Keratinocyte (primary cell): ENCODE measurements at regions not wholly inside any gene's neighbourhood (a gene's known extent, or its start where the extent isn't known, plus 50 kb on each side); places are given as distances from the start of the nearest gene placed in this dataset.

Experiments
- DNase-seq: peaks from one replicate; pipeline ENCODE4 v3.0.0-alpha.2; 2011; ENCODE audit warnings: low read depth, missing footprints, low spot score
- FAIRE-seq: peaks from 2 replicates; lab custom pipeline; 2011; peaks lifted over from hg19 to GRCh38; lab: Jason Lieb, UNC
- H2AFZ ChIP-seq: 2 replicates; pipeline ENCODE4 v1.6.0; 2012; ENCODE audit warnings: low read length, control low read depth, inconsistent platforms; ENCODE audit not compliant: control insufficient read depth
- H3K27ac ChIP-seq: 2 replicates; pipeline ENCODE4 v1.5.1; 2011; ENCODE audit warnings: low read length; ENCODE audit not compliant: control insufficient read depth, insufficient read depth
- H3K27me3 ChIP-seq: 3 replicates; pipeline ENCODE4 v1.6.0; 2011; ENCODE audit warnings: low read length; ENCODE audit not compliant: control insufficient read depth, insufficient read depth; ENCODE audit errors: extremely low read depth
- H3K36me3 ChIP-seq, 2 experiments: 2 replicates in 1 of 2; 3 replicates in 1 of 2; pipeline ENCODE4 v1.5.1; 2011; ENCODE audit warnings: low read length in 2 of 2, mild to moderate bottlenecking in 1 of 2; ENCODE audit not compliant: control insufficient read depth in 2 of 2, insufficient read depth in 2 of 2; ENCODE audit errors: extremely low read depth in 1 of 2
- H3K4me1 ChIP-seq: 3 replicates; pipeline ENCODE4 v1.5.1; 2011; ENCODE audit warnings: low read length; ENCODE audit not compliant: control insufficient read depth, insufficient read depth; ENCODE audit errors: extremely low read depth
- H3K4me2 ChIP-seq: 3 replicates; pipeline ENCODE4 v1.6.0; 2011; ENCODE audit warnings: low read depth, low read length; ENCODE audit not compliant: control insufficient read depth, insufficient read depth; ENCODE audit errors: extremely low read depth
- H3K4me3 ChIP-seq, 3 experiments: fragments of 200-600 bp in 1 of 3; sonication (generic) in 1 of 3; 2 replicates in 2 of 3; 3 replicates in 1 of 3; pipeline ENCODE4 v1.5.1; 2011 to 2016; ENCODE audit warnings: low read length in 3 of 3, mild to moderate bottlenecking in 3 of 3, control low read depth in 2 of 3, inconsistent platforms in 1 of 3, low read depth in 1 of 3, mixed read lengths in 1 of 3, mixed run types in 1 of 3, moderate library complexity in 1 of 3; ENCODE audit not compliant: control insufficient read depth in 2 of 3, insufficient read depth in 2 of 3; ENCODE audit errors: extremely low read depth in 1 of 3
- H3K79me2 ChIP-seq: 2 replicates; pipeline ENCODE4 v1.6.0; 2012; ENCODE audit warnings: low read length; ENCODE audit not compliant: control insufficient read depth, insufficient read depth
- H3K9ac ChIP-seq: 3 replicates; pipeline ENCODE4 v1.6.0; 2011; ENCODE audit warnings: low read length; ENCODE audit not compliant: control insufficient read depth, insufficient read depth; ENCODE audit errors: extremely low read depth
- H3K9me1 ChIP-seq: 3 replicates; pipeline ENCODE4 v1.6.0; 2011; ENCODE audit warnings: low read length; ENCODE audit not compliant: control insufficient read depth, insufficient read depth; ENCODE audit errors: extremely low read depth
- H3K9me3 ChIP-seq: 2 replicates; pipeline ENCODE4 v1.5.1; 2012; ENCODE audit warnings: low read depth, low read length; ENCODE audit not compliant: control insufficient read depth
- H4K20me1 ChIP-seq: 3 replicates; pipeline ENCODE4 v1.6.0; 2011; ENCODE audit warnings: low read length; ENCODE audit not compliant: control insufficient read depth, insufficient read depth; ENCODE audit errors: extremely low read depth
- CTCF ChIP-seq, 3 experiments: IDR thresholded peaks in 1 of 3; conservative IDR thresholded peaks in 1 of 3; optimal IDR thresholded peaks in 1 of 3; 2 replicates in 2 of 3; 3 replicates in 1 of 3; pipeline versions ENCODE3 to v1.5.1; 2011; ENCODE audit warnings: low read length in 3 of 3, mild to moderate bottlenecking in 3 of 3, moderate library complexity in 2 of 3, control low read depth in 1 of 3, inconsistent platforms in 1 of 3; ENCODE audit not compliant: insufficient read depth in 2 of 3; ENCODE audit errors: extremely low read depth in 1 of 3
- EZH2 ChIP-seq: IDR thresholded peaks from one replicate; pipeline ENCODE4 v1.6.1; 2012; ENCODE audit warnings: inconsistent platforms, mild to moderate bottlenecking, low read length, moderate library complexity
- dilution Hi-C: fragments of 300-500 bp; cut with MboI; formaldehyde crosslinking; loops from one replicate; pipeline ENCODE4 v1.7.0; 2020; ENCODE audit warnings: low sequenced_read_pairs; ENCODE audit not compliant: extremely low pct_ligation_motif_present

- Histone ChIP-seq H2AFZ (no peak overlapping the region), H3K27me3 (no peaks in the 10 kb centered on the region), H3K4me3 (no peak overlapping the region), H4K20me1 (no peaks in the 10 kb centered on the region), H3K36me3 (no peaks in the 10 kb centered on the region), H3K9ac (no peak overlapping the region), H3K9me3 (peaks cover 2% of the 10 kb centered on the region), H3K4me2 (no peak overlapping the region), H3K4me1 (no peaks in the 10 kb centered on the region), H3K79me2 (no peaks in the 10 kb centered on the region), H3K9me1 (no peaks in the 10 kb centered on the region), H3K27ac (no peak overlapping the region)
- no peak for FAIRE-seq
- dilution Hi-C loops, result no loop called here
- DNase-seq, result no peak
- TF ChIP-seq EZH2, result no peak
- TF ChIP-seq CTCF (optimal IDR thresholded peaks at IDR 0.05 in 1 of 3, IDR thresholded peaks at IDR 0.05 in 1 of 3, conservative IDR thresholded peaks at IDR 0.05 in 1 of 3; ENCODE audit: extremely low read depth in 1 of 3, insufficient read depth in 2 of 3, low read length in 3 of 3), result no peak
Measured at GRCh38 chr15:23762026-23762425, 74.9 kb upstream of the NDN start.

GRCh38 chr15:23763021-23763420, 75.9 kb upstream of the NDN start:
- H3K4me2 ChIP-seq, result no peak overlapping the region
- DNase-seq, result no peak
- dilution Hi-C loops, result no loop called here
- H3K9ac ChIP-seq, result no peak overlapping the region
- no peak overlapping the region for H3K27ac ChIP-seq
- no peak for FAIRE-seq
- no peaks in the 10 kb centered on the region for H3K79me2 ChIP-seq
- no peaks in the 10 kb centered on the region for H3K4me1 ChIP-seq
- no peaks in the 10 kb centered on the region for H4K20me1 ChIP-seq
- H3K9me1 ChIP-seq, result no peaks in the 10 kb centered on the region
- H3K36me3 ChIP-seq, result no peaks in the 10 kb centered on the region
- TF ChIP-seq CTCF (optimal IDR thresholded peaks at IDR 0.05 in 1 of 3, IDR thresholded peaks at IDR 0.05 in 1 of 3, conservative IDR thresholded peaks at IDR 0.05 in 1 of 3; ENCODE audit: extremely low read depth in 1 of 3, insufficient read depth in 2 of 3, low read length in 3 of 3) (no peak), EZH2 (no peak)
- no peak overlapping the region for H3K4me3 ChIP-seq
- H2AFZ ChIP-seq, result no peak overlapping the region
- peaks cover 2% of the 10 kb centered on the region for H3K9me3 ChIP-seq
- H3K27me3 ChIP-seq, result no peaks in the 10 kb centered on the region
